Neural cell (in vitro differentiated cells): ENCODE measurements at regions not wholly inside any gene's neighbourhood (a gene's known extent, or its start where the extent isn't known, plus 50 kb on each side); places are given as distances from the start of the nearest gene placed in this dataset.
A peak's percentile ranks its signal among the peaks of the same experiment; 100 is the strongest.

Experiments
- H2AFZ ChIP-seq: fragments of 200-600, 300-800 bp; sonication (generic), shearing (Covaris generic); 2 replicates; pipeline ENCODE4 v1.6.0; 2014; ENCODE audit warnings: low read depth, mild to moderate bottlenecking, antibody characterized with exemption, low read length, moderate library complexity
- H3F3A ChIP-seq: fragments of 200-600 bp; shearing (Covaris generic); 2 replicates; pipeline ENCODE4 v1.6.1; 2016; ENCODE audit warnings: mild to moderate bottlenecking, moderate library complexity, mixed read lengths, antibody characterized with exemption, low read length; ENCODE audit not compliant: insufficient read depth, poor library complexity, severe bottlenecking
- H3K27ac ChIP-seq: fragments of 200-600, 300-800 bp; sonication (generic), shearing (Covaris generic); 2 replicates; pipeline ENCODE4 v1.5.1; 2014; ENCODE audit warnings: mild to moderate bottlenecking, low read length, moderate library complexity
- H3K27me3 ChIP-seq: fragments of 300-800, 200-600 bp; sonication (generic), shearing (Covaris generic); 2 replicates; pipeline ENCODE4 v1.6.0; 2014; ENCODE audit warnings: mild to moderate bottlenecking, low read depth, low read length, moderate library complexity; ENCODE audit not compliant: insufficient read depth
- H3K36me3 ChIP-seq: fragments of 300-800, 200-600 bp; sonication (generic), shearing (Covaris generic); 2 replicates; pipeline ENCODE4 v1.5.1; 2014; ENCODE audit warnings: mild to moderate bottlenecking, antibody characterized with exemption, low read length, moderate library complexity; ENCODE audit not compliant: insufficient read depth
- H3K4me2 ChIP-seq: fragments of 300-800, 200-600 bp; sonication (generic), shearing (Covaris generic); 2 replicates; pipeline ENCODE4 v1.6.0; 2014; ENCODE audit warnings: mild to moderate bottlenecking, low read length
- H3K4me3 ChIP-seq: fragments of 300-800, 200-600 bp; sonication (generic), shearing (Covaris generic); 2 replicates; pipeline ENCODE4 v1.5.1; 2014; ENCODE audit warnings: mild to moderate bottlenecking, low read length, moderate library complexity
- H3K79me2 ChIP-seq: fragments of 200-600 bp; shearing (Covaris generic); replicated peaks from 2 replicates; pipeline ENCODE4 v1.6.0; 2014; ENCODE audit warnings: mild to moderate bottlenecking, low read length, moderate library complexity; ENCODE audit not compliant: insufficient read depth
- H3K9ac ChIP-seq: fragments of 300-800, 200-600 bp; sonication (generic), shearing (Covaris generic); 2 replicates; pipeline ENCODE4 v1.6.1; 2016; ENCODE audit warnings: mild to moderate bottlenecking, low read length, mixed read lengths
- H3K9me2 ChIP-seq: fragments of 200-600 bp; shearing (Covaris generic); 2 replicates; pipeline ENCODE4 v1.6.1; 2016; ENCODE audit warnings: mild to moderate bottlenecking, low read length, mixed read lengths; ENCODE audit not compliant: insufficient read depth
- H3K9me3 ChIP-seq: fragments of 200-600, 300-800 bp; sonication (generic), shearing (Covaris generic); 2 replicates; pipeline ENCODE4 v1.6.1; 2016; ENCODE audit warnings: mild to moderate bottlenecking, mixed run types, low read length, moderate library complexity, mixed read lengths
- H4K20me1 ChIP-seq: fragments of 200-600 bp; shearing (Covaris generic); 2 replicates; pipeline ENCODE4 v1.6.1; 2016; ENCODE audit warnings: mild to moderate bottlenecking, mixed run types; ENCODE audit not compliant: insufficient read depth
- CTCF ChIP-seq: fragments of 450-650 bp; IDR thresholded peaks from 2 replicates; pipeline ENCODE4 v1.5.1; 2014; ENCODE audit warnings: antibody characterized with exemption, mild to moderate bottlenecking, moderate library complexity; ENCODE audit not compliant: poor library complexity, severe bottlenecking
- EP300 ChIP-seq: fragments of 450-650 bp; conservative IDR thresholded peaks from 2 replicates; pipeline ENCODE4 v1.6.1; 2014; ENCODE audit warnings: antibody characterized with exemption, mild to moderate bottlenecking, moderate library complexity; ENCODE audit not compliant: poor library complexity, severe bottlenecking
- EZH2 ChIP-seq: fragments of 200-600, 300-800 bp; shearing (Covaris generic), sonication (generic); IDR thresholded peaks from 2 replicates; pipeline ENCODE4 v1.6.1; 2014; ENCODE audit warnings: antibody characterized with exemption, low read length, borderline replicate concordance, mild to moderate bottlenecking; ENCODE audit not compliant: insufficient read depth, poor library complexity, severe bottlenecking
- MXI1 ChIP-seq: fragments of 450-650 bp; conservative IDR thresholded peaks from 2 replicates; pipeline ENCODE4 v1.6.1; 2014; ENCODE audit warnings: antibody characterized with exemption, mild to moderate bottlenecking; ENCODE audit not compliant: poor library complexity, severe bottlenecking
- POLR2AphosphoS5 ChIP-seq: IDR thresholded peaks from 2 replicates; pipeline ENCODE4 v1.6.1; 2012
- RAD21 ChIP-seq: fragments of 450-650 bp; conservative IDR thresholded peaks from 2 replicates; pipeline ENCODE4 v1.6.1; 2014; ENCODE audit warnings: antibody characterized with exemption, mild to moderate bottlenecking, moderate library complexity
- REST ChIP-seq: IDR thresholded peaks from 2 replicates; pipeline ENCODE4 v1.6.1; 2012; ENCODE audit warnings: borderline replicate concordance
- SMC3 ChIP-seq: fragments of 450-650 bp; conservative IDR thresholded peaks from 2 replicates; pipeline ENCODE4 v1.6.1; 2014; ENCODE audit warnings: antibody characterized with exemption, mild to moderate bottlenecking, moderate library complexity; ENCODE audit not compliant: poor library complexity
- TAF1 ChIP-seq: IDR thresholded peaks from 2 replicates; pipeline ENCODE4 v1.6.1; 2012; ENCODE audit warnings: low read depth

DNA sequence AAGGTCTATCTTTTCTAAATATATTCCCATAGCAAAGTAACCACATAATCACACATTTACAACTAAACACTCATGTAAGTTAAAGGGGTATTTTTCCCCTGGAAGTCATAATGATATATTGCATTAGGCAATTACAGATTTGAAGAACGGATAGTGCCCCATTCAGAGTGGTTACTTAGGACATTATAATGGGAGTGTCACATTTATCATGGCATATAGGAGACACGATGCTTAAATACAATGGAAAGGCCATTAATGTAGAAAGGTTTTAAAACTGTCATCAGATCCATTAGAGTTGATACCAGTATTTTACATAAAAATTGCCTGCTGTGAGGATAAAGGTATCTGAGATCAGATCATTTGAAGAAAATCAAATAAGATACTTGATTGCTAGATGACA lies 582.0 kb upstream of the SEMA6D start:
- Histone ChIP-seq H2AFZ (no peak overlapping the region), H3F3A (no peaks in the 10 kb centered on the region), H3K9me3 (no peaks in the 10 kb centered on the region), H4K20me1 (no peaks in the 10 kb centered on the region), H3K79me2 (no peaks in the 10 kb centered on the region), H3K27me3 (no peaks in the 10 kb centered on the region), H3K4me2 (no peak overlapping the region), H3K36me3 (no peaks in the 10 kb centered on the region), H3K9me2 (no peaks in the 10 kb centered on the region), H3K27ac (peak overlapping the region; percentile 82), H3K4me3 (no peak overlapping the region), H3K9ac (no peak overlapping the region)
- no peak for TF ChIP-seq TAF1
- peak; percentile 88 for TF ChIP-seq REST
- no peak for TF ChIP-seq CTCF
- peak; percentile 94 for TF ChIP-seq POLR2AphosphoS5
- TF ChIP-seq RAD21: no peak
- TF ChIP-seq EZH2: no peak
- TF ChIP-seq EP300: peak; percentile 99
- TF ChIP-seq MXI1: no peak
- no peak for TF ChIP-seq SMC3

DNA sequence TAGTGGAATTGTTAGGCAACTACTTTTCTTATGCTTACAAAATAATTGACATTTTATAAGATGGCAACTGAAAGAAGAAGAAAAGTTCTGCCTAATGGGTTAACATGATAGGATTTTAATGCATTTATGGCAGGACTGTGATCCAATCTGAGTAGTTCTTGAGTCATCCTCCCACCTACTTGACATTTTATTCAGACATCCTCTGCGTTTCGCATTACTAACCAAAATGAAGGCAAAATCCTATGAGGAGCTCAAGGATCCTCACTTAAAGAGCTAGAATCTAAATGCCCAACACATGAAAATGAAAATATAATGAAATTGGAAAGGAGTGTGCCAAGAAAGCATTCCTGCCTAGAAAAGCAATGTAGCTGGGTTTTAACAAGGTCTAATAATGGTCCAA lies 581.1 kb upstream of the SEMA6D start:
- Histone ChIP-seq H3K4me2 (peak overlapping the region; percentile 4), H3K27ac (peak overlapping the region; percentile 76), H3K9me3 (no peaks in the 10 kb centered on the region), H3K4me3 (no peak overlapping the region), H4K20me1 (no peaks in the 10 kb centered on the region), H3K9ac (peak overlapping the region; percentile 28), H3K36me3 (no peaks in the 10 kb centered on the region), H3K27me3 (no peaks in the 10 kb centered on the region), H3K79me2 (no peaks in the 10 kb centered on the region), H3F3A (no peaks in the 10 kb centered on the region), H2AFZ (no peak overlapping the region), H3K9me2 (no peaks in the 10 kb centered on the region)
- TF ChIP-seq TAF1 (no peak), RAD21 (no peak), POLR2AphosphoS5 (no peak), SMC3 (no peak), MXI1 (no peak), CTCF (no peak)
